HG02678 (cell line): ENCODE measurements at regions not wholly inside any gene's neighbourhood (a gene's known extent, or its start where the extent isn't known, plus 50 kb on each side); places are given as distances from the start of the nearest gene placed in this dataset.

ENCODE experiments used
- ATAC-seq: cut with Tn5 transposase; IDR thresholded peaks from one replicate; pipeline ENCODE4 v1.9.1; 2021; ENCODE audit warnings: mild to moderate bottlenecking, moderate library complexity; ENCODE audit not compliant: unreplicated experiment

- ATAC-seq, result no peak
Observed at GRCh38 chr20:7589164-7589563, 351.1 kb downstream of the HAO1 start.

GRCh38 chr20:7596541-7596940 lies 343.7 kb downstream of the HAO1 start:
- no peak for ATAC-seq

- ATAC-seq, result no peak
Observed at GRCh38 chr20:7601431-7601830, 338.8 kb downstream of the HAO1 start.

- ATAC-seq, result no peak
Observed at GRCh38 chr20:7606941-7607340, 333.3 kb downstream of the HAO1 start.

GRCh38 chr20:7608250-7608649 lies 332.0 kb downstream of the HAO1 start:
- no peak for ATAC-seq

- ATAC-seq, result no peak
Observed at GRCh38 chr20:7609251-7609650, 331.0 kb downstream of the HAO1 start.

- ATAC-seq, result no peak
Observed at GRCh38 chr20:7610681-7611080, 329.6 kb downstream of the HAO1 start.

- ATAC-seq, result no peak
Observed at GRCh38 chr20:7617797-7618196, 322.5 kb downstream of the HAO1 start.

GRCh38 chr20:7622399-7622961 lies 317.8 kb downstream of the HAO1 start:
- ATAC-seq, result no peak

- ATAC-seq, result no peak
Observed at GRCh38 chr20:7624886-7625285, 315.4 kb downstream of the HAO1 start.

- no peak for ATAC-seq
Observed at GRCh38 chr20:7627734-7628663, 312.3 kb downstream of the HAO1 start.

- ATAC-seq, result no peak
Observed at GRCh38 chr20:7629880-7630279, 310.4 kb downstream of the HAO1 start.

GRCh38 chr20:7637184-7637583 lies 303.1 kb downstream of the HAO1 start:
- ATAC-seq, result no peak

- no peak for ATAC-seq
Observed at GRCh38 chr20:7650086-7650879, 290.0 kb downstream of the HAO1 start.

GRCh38 chr20:7654231-7654630 lies 286.0 kb downstream of the HAO1 start:
- ATAC-seq, result no peak

- no peak for ATAC-seq
Observed at GRCh38 chr20:7656687-7657467, 283.4 kb downstream of the HAO1 start.

GRCh38 chr20:7657569-7657968 lies 282.7 kb downstream of the HAO1 start:
- no peak for ATAC-seq

GRCh38 chr20:7660165-7660564 lies 280.1 kb downstream of the HAO1 start:
- no peak for ATAC-seq

- ATAC-seq, result no peak
Observed at GRCh38 chr20:7665376-7665775, 274.9 kb downstream of the HAO1 start.

- no peak for ATAC-seq
Observed at GRCh38 chr20:7667194-7667593, 273.1 kb downstream of the HAO1 start.

- no peak for ATAC-seq
Observed at GRCh38 chr20:7672571-7672970, 267.7 kb downstream of the HAO1 start.
